HG03064 (cell line): ENCODE measurements at regions not wholly inside any gene's neighbourhood (a gene's known extent, or its start where the extent isn't known, plus 50 kb on each side); places are given as distances from the start of the nearest gene placed in this dataset.
"Not testable (repeated sequence)": the region's sequence is repeated elsewhere in the genome, so short reads cannot be mapped to it uniquely, and the experiment has no call there.

Experiments
- ATAC-seq: cut with Tn5 transposase; IDR thresholded peaks from one replicate; pipeline ENCODE4 v1.9.1; 2021; ENCODE audit warnings: low read depth; ENCODE audit not compliant: unreplicated experiment

DNA sequence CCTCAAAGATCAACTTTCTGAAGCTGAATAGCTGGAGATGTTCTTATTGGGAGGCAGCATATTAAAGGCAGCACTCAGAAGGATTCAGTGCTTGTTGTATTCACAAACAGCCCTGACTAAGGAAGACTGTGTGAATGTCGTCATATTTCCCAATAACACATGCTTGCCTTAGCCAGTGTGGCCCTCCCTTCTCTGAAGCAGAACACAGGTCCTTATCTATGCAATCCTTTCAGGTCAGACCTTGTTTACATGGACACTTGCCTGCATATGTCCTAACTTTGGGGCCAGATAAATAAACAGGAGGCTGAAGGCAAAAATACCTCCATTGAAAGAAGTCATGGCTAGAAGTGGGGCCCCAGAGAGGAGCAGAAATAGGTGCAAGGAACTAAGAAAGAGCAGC lies 97.2 kb downstream of the SLC4A3 start:
- ATAC-seq: no peak

DNA sequence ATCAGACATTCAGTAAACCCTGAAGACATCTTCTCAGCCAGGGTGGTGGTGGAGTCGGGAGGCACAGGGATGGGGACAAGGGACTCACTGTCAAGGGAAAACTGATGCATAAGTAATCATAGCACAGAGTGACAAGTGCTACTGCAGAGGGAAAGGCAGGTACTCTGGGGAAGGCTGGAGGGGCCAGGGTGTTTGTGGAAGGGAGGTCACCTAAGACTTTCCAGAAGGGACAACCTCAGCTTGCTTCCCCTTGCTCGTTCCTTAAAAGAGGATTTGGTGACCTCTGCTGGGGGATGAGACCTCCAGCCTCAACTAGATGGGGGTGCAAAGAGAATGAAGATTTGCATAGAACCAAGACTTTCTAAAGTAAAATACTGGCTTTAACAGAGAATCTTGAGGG lies 99.5 kb downstream of the SLC4A3 start:
- ATAC-seq: no peak

DNA sequence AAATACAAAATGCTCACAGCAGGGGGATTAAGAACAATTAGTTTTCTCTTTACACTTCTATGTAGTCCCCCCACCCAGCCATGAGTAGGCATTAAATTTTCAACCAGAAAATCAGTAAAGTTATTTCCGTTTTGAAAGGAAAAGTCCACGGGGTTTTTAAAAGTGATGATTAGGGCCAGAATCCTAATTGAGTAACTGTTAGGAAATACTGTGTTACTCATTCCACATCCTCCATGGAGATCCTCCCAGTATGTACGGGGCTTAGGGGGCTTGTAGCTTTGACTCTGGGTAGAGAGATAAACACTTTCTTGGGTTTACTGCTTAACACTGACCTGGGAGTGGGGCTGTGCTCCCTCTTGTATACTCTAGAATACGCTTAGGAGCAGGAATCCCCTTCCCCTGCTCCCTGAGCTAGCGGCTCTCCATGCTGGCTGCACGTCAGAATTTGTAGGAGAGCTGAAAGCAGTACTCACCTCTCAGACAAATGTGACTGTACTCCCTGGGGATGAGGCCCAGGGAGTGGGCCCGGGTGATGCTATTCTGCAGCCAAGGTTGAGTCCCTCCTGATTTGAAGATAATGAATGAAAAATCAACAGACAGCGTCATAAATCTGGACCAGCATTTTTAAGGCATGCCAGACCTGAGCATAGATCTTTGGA lies 100.5 kb downstream of the SLC4A3 start:
- no peak for ATAC-seq

DNA sequence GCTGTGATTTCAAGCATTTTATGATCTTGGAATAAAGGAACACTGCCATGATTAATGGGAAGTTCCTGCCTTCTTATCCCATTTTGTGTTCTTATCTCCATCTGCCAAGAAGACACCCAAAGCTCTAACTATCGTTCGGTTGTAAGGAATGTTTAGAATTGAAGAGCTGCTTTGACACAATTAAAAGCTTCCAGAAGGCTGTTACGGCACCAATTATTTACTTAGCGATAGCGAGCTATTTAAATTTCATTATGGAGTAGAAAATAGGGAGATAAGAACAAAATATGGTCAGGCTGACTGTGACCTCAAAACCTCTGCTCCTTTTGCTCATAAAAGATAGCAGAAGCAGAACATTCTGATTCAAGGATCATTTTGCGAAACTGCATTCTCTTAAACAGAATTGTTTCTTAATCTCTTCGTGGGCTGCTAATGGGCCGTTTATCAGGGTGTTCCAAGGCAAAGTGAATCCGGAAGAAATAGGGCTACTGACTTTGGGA lies 101.6 kb downstream of the SLC4A3 start:
- no peak for ATAC-seq

DNA sequence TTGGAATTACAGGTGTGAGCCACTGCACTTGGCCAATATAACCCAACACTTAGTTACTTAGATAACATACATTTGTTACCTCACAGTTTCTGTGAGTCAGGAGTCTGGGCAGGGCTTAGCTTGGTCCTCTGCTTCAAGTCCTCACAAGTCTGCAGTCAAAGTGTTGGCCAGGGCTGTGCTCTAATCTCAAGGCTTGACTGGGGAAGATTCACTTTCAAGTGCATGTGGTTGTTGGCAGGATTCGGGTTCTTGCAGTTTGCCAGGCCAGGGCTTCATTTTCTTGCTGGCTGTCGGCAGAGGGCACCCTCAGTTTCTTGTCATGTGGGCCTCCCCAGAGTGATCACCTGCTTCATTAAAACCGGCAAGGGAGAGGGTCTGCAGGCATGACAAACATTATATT lies 103.7 kb downstream of the SLC4A3 start:
- ATAC-seq: no peak

DNA sequence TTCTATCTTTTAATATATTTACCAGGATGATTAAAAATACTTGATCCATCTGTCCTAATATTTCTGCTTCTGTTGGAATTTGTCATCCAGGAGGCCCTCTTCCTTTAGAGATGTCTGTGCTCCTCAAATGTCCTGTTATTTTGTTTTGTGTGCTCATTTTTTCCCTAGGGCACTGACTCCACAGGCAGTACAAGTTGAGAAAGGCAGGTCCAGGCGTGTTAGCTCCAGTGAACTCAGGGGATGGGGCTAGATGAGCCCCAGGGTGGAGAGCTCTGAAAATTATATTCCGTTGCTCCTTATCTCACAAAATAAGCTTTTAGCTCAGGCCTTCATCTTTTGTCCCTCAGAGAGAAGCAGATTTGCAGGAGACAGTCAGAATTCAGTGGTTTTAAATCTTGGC lies 105.7 kb downstream of the SLC4A3 start:
- ATAC-seq: no peak

DNA sequence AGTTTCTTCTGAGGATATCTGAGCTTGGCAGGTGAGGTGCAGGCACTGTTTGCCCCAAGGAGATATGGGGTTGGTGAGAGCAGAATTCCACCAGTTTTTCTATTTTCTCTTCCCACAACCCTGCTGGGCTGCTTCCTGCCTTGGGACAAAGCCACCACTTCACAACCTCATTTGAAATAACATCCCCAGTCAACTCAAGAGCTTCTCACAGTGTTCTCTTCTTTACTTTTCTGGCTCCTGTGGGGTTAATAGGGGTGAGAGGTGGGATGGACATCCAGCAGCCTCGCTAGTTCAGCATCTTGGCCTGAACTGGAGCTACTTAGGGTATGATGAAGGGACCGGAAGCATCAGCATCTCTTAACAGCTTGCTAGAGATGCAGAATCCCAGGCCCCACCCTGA lies 106.3 kb downstream of the SLC4A3 start:
- ATAC-seq: no peak

DNA sequence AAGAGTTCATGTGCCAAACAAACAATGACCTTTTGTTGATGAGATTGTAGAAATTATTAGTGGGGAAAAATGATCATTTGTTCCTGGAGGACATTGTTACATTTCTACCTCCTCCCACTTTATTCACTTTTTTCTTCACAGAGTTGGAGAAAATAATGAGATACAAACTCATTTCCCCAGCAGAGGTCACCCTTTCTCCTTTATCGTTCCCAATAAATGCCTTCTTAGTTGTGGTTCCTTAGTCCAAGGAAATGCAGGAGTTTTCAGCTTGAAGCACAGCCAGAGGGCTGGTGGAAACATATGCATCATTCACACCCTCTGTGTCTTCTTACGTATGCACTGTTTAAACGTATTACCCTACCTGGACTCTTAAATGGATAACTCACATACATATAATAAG lies 108.8 kb downstream of the SLC4A3 start:
- no peak for ATAC-seq

DNA sequence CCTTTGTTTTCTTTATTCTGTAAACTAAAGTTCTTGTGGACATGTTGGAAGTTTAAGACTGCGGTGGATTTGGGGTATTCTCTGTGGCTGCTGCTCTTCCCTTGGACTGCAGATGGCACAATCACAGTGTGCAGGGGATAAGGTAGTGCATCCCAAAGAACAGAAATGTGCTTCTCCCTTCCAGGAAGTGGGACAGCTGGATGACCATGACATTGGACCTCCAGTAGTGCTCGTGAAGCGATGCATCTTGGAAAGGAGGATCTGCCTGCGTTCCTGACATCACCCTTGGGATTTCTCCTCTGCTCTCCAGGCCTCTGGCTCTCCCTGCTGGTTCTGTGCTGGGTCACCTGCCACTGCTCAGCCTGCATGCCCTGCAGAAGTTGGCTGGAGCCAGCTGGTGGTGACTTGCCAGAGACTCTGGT lies 109.9 kb downstream of the SLC4A3 start:
- ATAC-seq: no peak

DNA sequence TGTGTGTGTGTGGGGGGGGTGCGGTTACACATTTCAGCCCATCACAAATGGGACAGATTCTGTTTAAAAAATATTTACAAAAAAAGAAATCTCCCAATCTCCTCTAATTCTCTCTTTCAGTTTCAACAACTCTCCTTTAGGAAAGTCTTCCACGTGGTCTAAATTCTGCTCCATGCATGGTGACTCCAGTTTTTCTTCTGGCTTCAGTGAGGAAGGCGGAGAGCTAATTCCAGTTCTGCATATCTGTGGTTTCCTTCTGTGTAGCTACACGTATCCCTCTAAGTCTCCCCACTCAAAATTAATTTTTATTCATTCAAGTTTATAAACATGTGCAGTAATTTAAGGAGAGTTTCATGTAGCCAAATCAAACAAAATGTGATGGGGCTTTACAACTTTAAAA lies 111.6 kb downstream of the SLC4A3 start:
- no peak for ATAC-seq

DNA sequence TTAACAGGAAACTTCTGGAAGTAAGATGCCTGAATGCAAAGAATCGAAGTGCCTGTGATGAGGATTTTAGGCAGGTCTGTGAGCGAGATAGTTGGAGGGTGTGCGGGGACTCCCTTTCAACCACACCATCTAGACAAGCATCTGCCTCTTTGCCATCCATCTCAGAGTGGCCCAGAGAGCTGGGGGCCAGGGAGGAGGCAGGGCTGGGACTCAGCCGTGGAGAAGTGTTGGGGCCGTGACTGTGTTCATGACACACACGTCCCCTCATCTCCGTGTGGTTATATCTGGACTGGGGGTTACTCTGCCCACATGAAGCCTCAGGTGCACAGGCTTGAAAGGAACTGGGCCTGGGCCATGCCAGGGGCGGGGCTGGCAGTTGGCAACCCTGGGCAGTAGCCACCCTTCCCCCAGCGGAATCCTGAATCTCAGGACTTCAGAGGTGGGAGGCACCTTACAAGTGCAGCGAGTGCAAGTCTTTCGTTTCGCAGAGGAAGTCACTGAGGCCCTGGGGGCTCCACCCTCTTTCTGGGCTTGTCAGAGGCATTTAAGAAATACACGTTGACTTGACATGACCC lies 112.5 kb downstream of the SLC4A3 start:
- ATAC-seq: no peak

DNA sequence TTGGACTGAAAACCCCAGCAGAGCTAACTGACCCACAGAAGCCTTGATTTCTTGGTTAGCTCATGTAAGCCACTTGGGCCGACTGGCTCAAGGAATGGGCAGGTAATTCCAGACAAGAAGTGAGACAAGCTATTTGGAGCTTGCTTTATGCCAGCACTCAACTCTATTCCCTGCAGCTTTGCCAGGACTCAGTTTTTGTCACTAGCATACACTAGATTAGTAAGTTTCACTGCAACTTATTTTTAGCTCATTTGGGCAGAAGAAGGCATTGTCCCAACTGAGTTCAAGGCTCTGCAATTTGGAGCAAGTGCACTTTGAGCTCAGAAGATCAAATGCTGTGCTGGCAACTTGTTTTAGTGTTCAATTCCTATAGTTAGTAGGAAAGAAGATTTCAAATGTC lies 116.1 kb downstream of the SLC4A3 start:
- ATAC-seq: no peak

DNA sequence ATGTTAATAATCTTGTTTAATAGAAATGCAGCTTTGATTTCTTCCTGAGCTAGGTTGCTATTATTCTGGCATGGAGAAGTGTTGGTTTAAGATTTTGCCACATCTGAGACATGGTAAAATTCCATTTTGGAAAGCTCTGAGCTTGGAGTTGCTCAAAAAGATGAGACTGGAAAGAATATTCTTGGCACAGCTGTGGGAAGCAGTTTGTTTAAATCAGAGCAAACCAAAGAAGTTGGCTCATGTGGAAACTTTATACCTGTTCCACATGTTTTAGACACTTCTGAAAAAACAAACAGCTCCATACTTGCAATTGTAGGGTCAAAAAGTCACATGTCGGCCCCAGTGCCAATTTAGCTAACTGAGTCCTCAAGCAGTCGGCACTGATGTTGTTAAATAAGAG lies 116.6 kb downstream of the SLC4A3 start:
- ATAC-seq: no peak

DNA sequence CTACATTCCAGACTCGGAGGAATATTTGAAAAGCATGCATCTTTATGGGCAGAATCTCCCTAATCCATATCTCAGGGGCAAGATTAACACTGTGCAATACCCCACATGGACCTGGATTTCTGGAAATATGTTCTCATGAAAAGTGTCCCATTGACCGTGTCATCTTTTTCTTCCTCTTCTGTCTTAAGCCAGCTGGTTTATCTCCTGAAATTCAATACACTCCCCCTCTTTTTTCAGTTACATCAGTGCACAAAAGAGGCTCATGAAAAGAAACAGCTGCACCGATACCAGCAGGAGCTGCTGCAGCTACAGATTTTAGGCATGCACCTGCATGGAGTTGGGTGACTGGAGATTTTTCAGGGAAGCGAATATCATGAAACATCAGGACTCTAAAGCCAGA lies 117.2 kb downstream of the SLC4A3 start:
- no peak for ATAC-seq

DNA sequence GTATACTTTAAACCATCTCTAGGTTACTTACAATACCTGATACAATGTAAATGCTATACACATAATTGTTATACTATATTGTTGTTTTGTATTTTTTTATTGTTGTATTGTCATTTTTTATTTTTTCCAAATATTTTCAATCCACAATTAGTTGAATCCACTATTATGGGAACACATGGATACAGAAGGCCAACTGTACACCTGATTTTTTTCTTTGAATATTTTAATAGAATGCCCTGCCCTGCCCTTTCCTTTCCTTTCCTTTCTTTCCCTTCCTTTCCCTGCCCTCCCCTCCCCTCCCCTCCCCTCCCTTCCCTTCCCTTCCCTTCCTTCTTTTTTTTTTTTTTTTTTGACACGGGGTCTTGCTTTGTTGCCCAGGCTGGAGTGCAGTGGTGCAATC lies 120.2 kb downstream of the SLC4A3 start:
- no peak for ATAC-seq

DNA sequence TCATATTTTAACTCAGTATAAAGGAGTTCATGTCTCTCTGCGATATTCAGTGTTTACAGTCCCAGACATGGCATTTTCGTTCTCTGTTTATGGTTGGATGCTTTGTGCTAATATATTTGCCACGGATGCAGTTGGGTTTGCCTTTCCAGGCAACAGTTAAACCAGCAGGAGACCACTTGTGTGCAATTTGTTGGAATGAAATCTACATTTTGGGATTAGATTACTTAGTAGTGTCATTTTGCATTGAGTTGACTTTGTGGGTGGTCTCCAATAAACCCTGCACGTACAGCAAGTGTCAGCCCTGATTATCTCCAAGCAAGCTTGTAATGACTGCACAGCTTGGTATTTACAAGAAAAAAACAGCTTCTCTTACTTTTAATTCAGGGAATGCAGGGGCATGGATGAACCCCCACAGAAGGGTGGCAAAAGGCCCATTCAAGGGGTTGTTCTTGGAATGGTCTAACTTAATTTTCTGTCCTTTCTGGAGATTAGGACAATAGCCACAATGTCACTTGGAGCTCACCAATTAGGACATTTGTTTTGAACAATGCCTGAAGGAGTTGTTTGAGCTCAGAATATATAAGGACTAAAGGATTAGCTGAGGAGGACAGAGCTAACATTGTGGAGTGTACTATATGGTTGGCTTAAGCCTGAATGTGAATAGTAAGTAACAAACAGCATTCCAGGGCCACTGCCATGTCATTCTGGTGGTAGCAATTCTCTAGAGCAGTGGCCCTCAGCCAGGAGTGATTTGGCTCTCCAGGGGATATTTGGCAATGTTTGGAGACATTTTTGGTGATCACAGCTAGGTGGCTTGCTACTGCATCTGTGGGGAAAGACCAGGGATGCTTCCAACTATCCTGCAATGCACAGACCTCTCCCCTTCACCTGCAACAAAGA lies 121.5 kb downstream of the SLC4A3 start:
- no peak for ATAC-seq

DNA sequence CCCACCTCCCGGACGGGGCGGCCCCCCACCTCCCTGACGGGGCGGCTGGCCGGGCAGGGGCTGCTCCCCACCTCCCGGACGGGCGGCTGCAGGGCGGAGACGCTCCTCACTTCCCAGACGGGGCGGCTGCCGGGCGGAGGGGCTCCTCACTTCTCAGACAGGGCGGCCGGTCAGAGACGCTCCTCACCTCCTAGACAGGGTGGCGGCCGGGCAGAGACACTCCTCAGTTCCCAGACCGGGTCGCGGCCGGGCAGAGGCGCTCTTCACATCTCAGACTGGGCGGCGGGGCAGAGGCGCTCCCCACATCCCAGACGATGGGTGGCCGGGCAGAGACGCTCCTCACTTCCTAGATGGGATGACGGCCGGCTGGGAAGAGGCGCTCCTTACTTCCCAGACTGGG lies 123.7 kb downstream of the SLC4A3 start:
- not testable (repeated sequence) for ATAC-seq

DNA sequence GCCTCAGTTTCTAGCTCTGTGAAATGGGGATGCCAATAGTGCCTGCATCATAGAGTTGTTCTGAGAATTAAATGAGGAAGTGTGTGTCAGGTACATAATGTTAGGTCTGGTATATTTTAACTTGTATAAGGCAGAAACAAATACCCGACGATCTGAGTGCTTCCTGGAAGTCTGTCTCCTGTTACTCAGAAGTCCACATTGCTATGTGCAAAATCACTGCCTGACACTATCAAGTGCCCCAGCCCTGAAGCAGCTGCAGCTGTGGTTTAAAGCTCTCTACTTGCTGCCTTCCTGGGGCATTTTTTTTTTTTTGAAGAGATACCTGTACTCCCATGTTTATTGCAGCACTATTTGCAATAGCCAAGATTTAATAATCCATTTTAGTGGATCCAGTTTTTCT lies 125.3 kb downstream of the SLC4A3 start:
- no peak for ATAC-seq

DNA sequence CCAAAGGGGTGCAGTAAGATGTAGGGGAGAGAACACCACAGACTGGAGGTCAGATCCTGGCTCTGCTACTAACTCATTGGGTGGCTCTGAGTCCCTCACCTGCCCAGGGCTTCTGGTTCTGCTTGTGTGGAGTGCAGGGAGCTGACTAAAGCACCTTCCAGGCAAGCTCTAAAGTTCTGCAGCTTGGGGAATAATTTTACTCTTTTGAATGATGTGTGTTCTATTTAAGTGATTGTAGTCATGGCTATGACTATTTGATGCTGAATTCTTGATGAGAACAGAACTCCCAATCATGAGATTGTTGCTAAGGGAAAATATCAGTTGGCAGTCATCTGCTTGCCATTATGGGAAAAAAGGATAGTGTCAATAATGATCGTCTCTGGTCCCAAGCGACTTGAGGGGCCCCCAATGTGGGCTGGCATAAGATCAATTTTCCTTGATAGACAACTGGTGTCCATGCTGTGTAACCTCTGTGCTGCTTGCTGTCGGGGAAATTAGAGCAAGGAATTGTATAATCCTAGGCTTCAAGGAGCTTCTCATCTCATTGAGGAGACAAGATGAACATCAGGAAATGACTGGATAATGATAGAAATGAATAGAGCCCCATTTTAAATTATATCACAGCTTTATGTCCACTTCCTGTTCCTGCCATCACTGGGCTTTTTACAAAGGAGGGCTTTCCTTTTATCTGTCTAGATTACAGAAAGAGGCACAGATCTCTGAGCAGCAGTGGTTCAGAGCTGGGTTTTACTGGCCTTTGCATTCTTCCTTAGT lies 131.7 kb downstream of the SLC4A3 start:
- no peak for ATAC-seq

DNA sequence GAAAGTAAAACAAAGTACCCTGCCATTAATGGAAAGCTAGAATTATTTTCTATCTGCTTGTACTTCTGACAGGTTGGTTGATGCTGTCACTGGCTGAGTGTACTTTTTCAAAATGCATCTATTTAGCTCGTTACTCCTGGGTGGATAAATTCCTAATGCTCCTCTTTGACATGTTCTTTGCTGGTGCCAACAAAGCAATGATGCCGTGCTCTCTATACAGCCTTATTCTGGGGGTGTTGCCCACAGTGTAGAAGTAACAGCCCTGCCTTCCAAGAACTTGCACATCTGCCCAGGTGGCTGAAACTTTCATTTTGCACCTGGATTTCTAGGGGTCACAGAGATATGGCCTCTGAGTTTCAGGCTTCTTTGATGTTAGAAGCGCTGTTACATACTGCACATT lies 132.4 kb downstream of the SLC4A3 start:
- ATAC-seq: no peak
